ENCODE measurements at regions not wholly inside any gene's neighbourhood (a gene's known extent, or its start where the extent isn't known, plus 50 kb on each side); places are given as distances from the start of the nearest gene placed in this dataset.

GRCh38 chr3:87509401-87509800 lies 233.0 kb upstream of the POU1F1 start:
- in situ Hi-C loops (cut with MboI; ENCODE audit: low pct_ligation_motif_present in 1 of 4, low pct_unique_long_range_greater_than_20kb in 1 of 4, low sequenced_read_pairs in 3 of 4) = no loop called here
- intact Hi-C loops (cut with DNase I; ENCODE audit: low total_unique reads) = no loop called here
- H3K9me3 ChIP-seq = no peaks in the 10 kb centered on the region
- TF ChIP-seq POLR2A (IDR thresholded peaks at IDR 0.05) = no peak
- TF ChIP-seq CTCF (IDR thresholded peaks at IDR 0.05) = no peak
- no peak for TF ChIP-seq POLR2AphosphoS5 (IDR thresholded peaks at IDR 0.05)
- no peak for TF ChIP-seq EP300 (IDR thresholded peaks at IDR 0.05; ENCODE audit: low read depth)
- no peak for DNase-seq
- H3K27ac ChIP-seq = no peak overlapping the region
- 65 to 66% methylated on average over 11 of the region's 11 CpGs for WGBS, 2 donors (ENCODE audit: low coverage in 1 of 2)
- H3K27me3 ChIP-seq = no peaks in the 10 kb centered on the region
- H3K36me3 ChIP-seq = no peaks in the 10 kb centered on the region
- no peaks in the 10 kb centered on the region for H3K4me1 ChIP-seq
- H3K4me3 ChIP-seq = no peak overlapping the region

DNA sequence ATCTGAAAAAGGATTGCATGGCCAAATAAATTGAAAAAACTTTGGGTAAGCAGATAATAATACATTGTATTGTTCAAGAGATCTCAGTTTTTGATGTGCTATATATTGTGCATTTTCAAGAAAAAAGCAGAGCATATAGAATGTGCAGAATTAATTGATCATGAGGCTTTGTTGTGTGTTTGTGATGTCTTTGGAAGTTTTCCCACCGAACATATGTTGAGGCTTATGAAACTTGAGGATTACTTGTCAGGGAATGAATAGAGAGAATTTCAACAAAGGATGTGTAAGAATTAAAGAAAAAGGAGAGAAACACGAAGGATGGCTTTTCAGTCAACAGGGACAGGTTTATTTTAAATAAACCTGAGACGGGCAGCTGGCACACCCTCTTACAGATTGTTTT lies 232.5 kb upstream of the POU1F1 start:
- intact Hi-C loops (cut with DNase I; ENCODE audit: low total_unique reads) = no loop called here
- H3K27ac ChIP-seq = no peak overlapping the region

GRCh38 chr3:87507753-87508152 lies 231.4 kb upstream of the POU1F1 start:
- Histone ChIP-seq H3K36me3 (no peaks in the 10 kb centered on the region), H3K27ac (no peak overlapping the region), H3K9me3 (no peaks in the 10 kb centered on the region), H3K27me3 (no peaks in the 10 kb centered on the region), H3K4me1 (no peaks in the 10 kb centered on the region), H3K4me3 (no peak overlapping the region)
- in situ Hi-C loops (cut with MboI; ENCODE audit: low pct_ligation_motif_present in 1 of 4, low pct_unique_long_range_greater_than_20kb in 1 of 4, low sequenced_read_pairs in 3 of 4) = no loop called here
- 50 to 65% methylated on average over 1 of the region's 1 CpG for WGBS, 2 donors (ENCODE audit: low coverage in 1 of 2)
- TF ChIP-seq CTCF (IDR thresholded peaks at IDR 0.05) = no peak
- no peak for TF ChIP-seq POLR2A (IDR thresholded peaks at IDR 0.05)
- no peak for TF ChIP-seq POLR2AphosphoS5 (IDR thresholded peaks at IDR 0.05)
- TF ChIP-seq EP300 (IDR thresholded peaks at IDR 0.05; ENCODE audit: low read depth) = no peak
- intact Hi-C loops (cut with DNase I; ENCODE audit: low total_unique reads) = no loop called here
- no peak for DNase-seq

More for the DNA sequence above, 232.5 kb upstream of the POU1F1 start:
- no peak overlapping the region for H3K4me3 ChIP-seq
- H3K4me1 ChIP-seq = no peaks in the 10 kb centered on the region
- no peak for DNase-seq
- H3K36me3 ChIP-seq = no peaks in the 10 kb centered on the region
- in situ Hi-C loops (cut with MboI; ENCODE audit: low pct_ligation_motif_present in 1 of 4, low pct_unique_long_range_greater_than_20kb in 1 of 4, low sequenced_read_pairs in 3 of 4) = no loop called here
- TF ChIP-seq POLR2AphosphoS5 (IDR thresholded peaks at IDR 0.05) = no peak
- TF ChIP-seq POLR2A (IDR thresholded peaks at IDR 0.05) = no peak
- TF ChIP-seq CTCF (IDR thresholded peaks at IDR 0.05) = no peak
- TF ChIP-seq EP300 (IDR thresholded peaks at IDR 0.05; ENCODE audit: low read depth) = no peak
- H3K9me3 ChIP-seq = no peaks in the 10 kb centered on the region
- H3K27me3 ChIP-seq = no peaks in the 10 kb centered on the region
- 56 to 64% methylated on average over 3 of the region's 3 CpGs for WGBS, 2 donors (ENCODE audit: low coverage in 1 of 2)

DNA sequence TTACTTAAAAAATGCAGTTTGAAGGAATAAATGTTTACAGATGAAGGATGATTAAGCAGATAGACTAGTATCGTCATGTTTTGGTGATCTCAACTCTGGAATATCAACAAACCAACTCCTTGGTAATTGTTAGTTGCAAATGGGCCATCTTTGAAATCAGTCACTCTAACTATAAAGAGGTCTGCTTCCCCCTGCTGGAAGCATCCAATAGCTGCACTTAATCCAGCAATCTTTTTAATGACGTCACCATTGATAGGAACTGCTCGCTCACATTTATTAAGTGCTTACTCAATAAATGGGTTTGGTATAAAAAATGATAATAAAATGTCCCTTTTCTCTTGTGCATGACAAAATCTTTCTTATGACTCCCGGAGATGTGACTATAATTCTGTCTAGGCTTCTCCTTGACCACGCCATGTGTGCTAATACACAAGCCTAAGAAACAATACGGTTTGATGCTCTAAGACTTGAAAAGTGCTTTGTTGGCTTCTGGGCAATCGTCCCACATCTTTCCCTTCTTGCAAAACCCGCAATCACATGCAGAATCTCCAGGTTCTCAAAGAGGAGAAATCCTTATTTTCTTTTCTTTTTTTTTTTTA lies 227.6 kb upstream of the POU1F1 start:
- in situ Hi-C loops (cut with MboI; ENCODE audit: low pct_ligation_motif_present in 1 of 4, low pct_unique_long_range_greater_than_20kb in 1 of 4, low sequenced_read_pairs in 3 of 4) = no loop called here
- DNase-seq = peak; percentile 9
- TF ChIP-seq POLR2AphosphoS5 (IDR thresholded peaks at IDR 0.05) (no peak), CTCF (IDR thresholded peaks at IDR 0.05) (peak in 4 of 5 experiments; percentile 53 to 74 (median 68))
- no peaks in the 10 kb centered on the region for H3K9me3 ChIP-seq
- no peaks in the 10 kb centered on the region for H3K27me3 ChIP-seq
- intact Hi-C loops (cut with DNase I; ENCODE audit: low total_unique reads) = no loop called here
- no peak overlapping the region for H3K27ac ChIP-seq
- H3K4me1 ChIP-seq = no peaks in the 10 kb centered on the region
- H3K36me3 ChIP-seq = no peaks in the 10 kb centered on the region
- H3K4me3 ChIP-seq = no peak overlapping the region
- 39 to 42% methylated on average over 7 to 8 of the region's 8 CpGs for WGBS, 2 donors (ENCODE audit: low coverage in 1 of 2)
